ENCODE measurements at regions not wholly inside any gene's neighbourhood (a gene's known extent, or its start where the extent isn't known, plus 50 kb on each side); places are given as distances from the start of the nearest gene placed in this dataset.
A peak's percentile ranks its signal among the peaks of the same experiment; 100 is the strongest.

- Histone ChIP-seq H3K79me2 (ENCODE audit: insufficient read depth, low read length) (no peaks in the 10 kb centered on the region), H3K4me2 (ENCODE audit: insufficient read depth, low read length) (no peak overlapping the region), H3K4me3 (ENCODE audit: insufficient read depth, low read length) (no peak overlapping the region), H3K4me1 (ENCODE audit: insufficient read depth, low read length) (no peaks in the 10 kb centered on the region), H4K20me1 (ENCODE audit: insufficient read depth, low read length) (no peaks in the 10 kb centered on the region), H3K27ac (ENCODE audit: low read depth, low read length) (no peak overlapping the region), H2AFZ (ENCODE audit: low read length) (no peak overlapping the region), H3K27me3 (ENCODE audit: insufficient read depth, low read length) (no peaks in the 10 kb centered on the region), H3K36me3 (ENCODE audit: insufficient read depth, low read length) (no peaks in the 10 kb centered on the region), H3K9me3 (ENCODE audit: low read depth, low read length) (peaks cover 2% of the 10 kb centered on the region)
- DNase-seq (ENCODE audit: insufficient read length, low spot score, missing footprints) = no peak
- TF ChIP-seq CTCF (IDR thresholded peaks at IDR 0.05; ENCODE audit: extremely low read depth, low read depth, low read length) = no peak
Measured at GRCh38 chr3:73835945-73836344, 211.2 kb upstream of the PDZRN3 start.

DNA sequence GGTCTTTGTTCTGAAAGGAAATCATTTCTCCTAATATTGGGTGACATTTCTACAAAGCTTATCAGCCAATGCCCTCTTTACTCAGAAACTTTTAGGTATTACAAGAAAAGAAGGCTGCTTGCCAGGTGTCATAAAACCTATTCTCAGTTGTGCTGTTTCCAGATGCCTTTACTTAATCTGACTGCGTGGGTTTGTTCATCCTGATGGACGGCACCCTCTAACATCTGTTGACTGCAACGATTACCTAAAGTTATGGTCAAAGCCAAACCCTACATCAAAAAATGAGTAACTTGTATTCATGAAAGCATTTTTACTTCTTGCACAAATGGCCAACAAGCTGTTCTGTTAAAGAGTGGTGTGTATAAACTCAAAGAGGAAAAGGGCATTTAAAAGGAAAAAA is 207.7 kb upstream of the PDZRN3 start:
- no peak for DNase-seq (ENCODE audit: insufficient read length, low spot score, missing footprints)
- no peaks in the 10 kb centered on the region for H3K36me3 ChIP-seq (ENCODE audit: insufficient read depth, low read length)
- H3K4me1 ChIP-seq (ENCODE audit: insufficient read depth, low read length) = peaks cover 9% of the 10 kb centered on the region
- no peaks in the 10 kb centered on the region for H3K79me2 ChIP-seq (ENCODE audit: insufficient read depth, low read length)
- H3K27me3 ChIP-seq (ENCODE audit: insufficient read depth, low read length) = no peaks in the 10 kb centered on the region
- H3K9me3 ChIP-seq (ENCODE audit: low read depth, low read length) = peaks cover 2% of the 10 kb centered on the region
- H3K4me2 ChIP-seq (ENCODE audit: insufficient read depth, low read length) = no peak overlapping the region
- TF ChIP-seq CTCF (IDR thresholded peaks at IDR 0.05; ENCODE audit: extremely low read depth, low read depth, low read length) = no peak
- no peak overlapping the region for H2AFZ ChIP-seq (ENCODE audit: low read length)
- no peak overlapping the region for H3K27ac ChIP-seq (ENCODE audit: low read depth, low read length)
- H3K4me3 ChIP-seq (ENCODE audit: insufficient read depth, low read length) = no peak overlapping the region
- H4K20me1 ChIP-seq (ENCODE audit: insufficient read depth, low read length) = no peaks in the 10 kb centered on the region

GRCh38 chr3:73828348-73828747 is 203.6 kb upstream of the PDZRN3 start:
- H3K4me3 ChIP-seq (ENCODE audit: insufficient read depth, low read length) = no peak overlapping the region
- TF ChIP-seq CTCF (IDR thresholded peaks at IDR 0.05; ENCODE audit: extremely low read depth, low read depth, low read length) = no peak
- H3K79me2 ChIP-seq (ENCODE audit: insufficient read depth, low read length) = no peaks in the 10 kb centered on the region
- H2AFZ ChIP-seq (ENCODE audit: low read length) = peak overlapping the region; percentile 53
- H3K36me3 ChIP-seq (ENCODE audit: insufficient read depth, low read length) = no peaks in the 10 kb centered on the region
- H3K9me3 ChIP-seq (ENCODE audit: low read depth, low read length) = no peaks in the 10 kb centered on the region
- no peak overlapping the region for H3K27ac ChIP-seq (ENCODE audit: low read depth, low read length)
- no peaks in the 10 kb centered on the region for H4K20me1 ChIP-seq (ENCODE audit: insufficient read depth, low read length)
- H3K4me1 ChIP-seq (ENCODE audit: insufficient read depth, low read length) = peaks cover 18% of the 10 kb centered on the region
- H3K27me3 ChIP-seq (ENCODE audit: insufficient read depth, low read length) = no peaks in the 10 kb centered on the region
- no peak overlapping the region for H3K4me2 ChIP-seq (ENCODE audit: insufficient read depth, low read length)
- no peak for DNase-seq (ENCODE audit: insufficient read length, low spot score, missing footprints)

DNA sequence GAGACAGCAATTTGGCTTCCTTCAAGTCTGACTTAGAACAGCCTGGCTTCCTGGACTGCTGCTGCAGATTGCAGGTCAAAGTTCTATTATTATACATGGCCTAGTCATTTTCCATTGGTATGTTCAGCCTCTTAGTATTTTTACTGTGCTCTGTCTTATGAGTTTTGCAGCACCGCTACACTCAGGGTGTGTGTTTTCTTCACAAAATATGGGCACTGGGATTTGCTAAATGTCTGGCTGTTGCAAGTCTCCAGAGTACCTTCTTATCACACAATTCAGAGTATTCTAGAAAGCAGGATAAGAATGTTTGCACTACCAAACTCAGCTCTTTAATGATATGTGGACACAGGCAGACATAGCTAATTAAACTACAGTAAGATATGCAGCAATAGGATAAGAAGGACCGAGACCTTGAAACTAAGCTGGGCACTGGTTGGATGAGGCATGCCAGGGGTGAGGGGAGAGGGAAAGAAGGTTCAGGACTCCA is 203.0 kb upstream of the PDZRN3 start:
- Histone ChIP-seq H3K36me3 (ENCODE audit: insufficient read depth, low read length) (no peaks in the 10 kb centered on the region), H3K4me1 (ENCODE audit: insufficient read depth, low read length) (peaks cover 22% of the 10 kb centered on the region), H3K9me3 (ENCODE audit: low read depth, low read length) (no peaks in the 10 kb centered on the region), H3K4me3 (ENCODE audit: insufficient read depth, low read length) (no peak overlapping the region), H3K79me2 (ENCODE audit: insufficient read depth, low read length) (no peaks in the 10 kb centered on the region), H3K27me3 (ENCODE audit: insufficient read depth, low read length) (no peaks in the 10 kb centered on the region), H3K27ac (ENCODE audit: low read depth, low read length) (no peak overlapping the region), H4K20me1 (ENCODE audit: insufficient read depth, low read length) (no peaks in the 10 kb centered on the region), H3K4me2 (ENCODE audit: insufficient read depth, low read length) (peak overlapping the region; percentile 27), H2AFZ (ENCODE audit: low read length) (peak overlapping the region; percentile 53)
- peak; percentile 9 for DNase-seq (ENCODE audit: insufficient read length, low spot score, missing footprints)
- TF ChIP-seq CTCF (IDR thresholded peaks at IDR 0.05; ENCODE audit: extremely low read depth, low read depth, low read length) = no peak

All from osteoblast (primary cell).